Stomach (tissue), 8 donors: ENCODE measurements at regions not wholly inside any gene's neighbourhood (a gene's known extent, or its start where the extent isn't known, plus 50 kb on each side); places are given as distances from the start of the nearest gene placed in this dataset.

Experiments used
- DNase-seq, 2 donors: peaks; one replicate each; pipeline versions ENCODE4 v3.0.0 to v3.0.0-alpha.2; 2013 to 2019
- H3K27ac ChIP-seq, 5 donors: fragments of 200-600 bp in 4 of 5; sonication (generic) in 4 of 5; one replicate each; pipeline ENCODE4 v1.5.1; 2013 to 2019; ENCODE audit warnings: mild to moderate bottlenecking in 1 of 5, moderate library complexity in 1 of 5
- H3K27me3 ChIP-seq, 3 donors: fragments of 200-600 bp; sonication (generic); one replicate each; pipeline ENCODE4 v1.5.1; 2017 to 2019; ENCODE audit warnings: mixed run types in 1 of 3
- H3K36me3 ChIP-seq, 4 donors: fragments of 200-600 bp; sonication (generic); 1 replicate in 3 of 4; 2 replicates in 1 of 4; pipeline ENCODE4 v1.5.1; 2016 to 2019
- H3K4me1 ChIP-seq, 4 donors: fragments of 200-600 bp; sonication (generic); one replicate each; pipeline ENCODE4 v1.5.1; 2016 to 2019
- H3K4me3 ChIP-seq, 4 donors: fragments of 200-600 bp; sonication (generic) in 3 of 4; one replicate each; pipeline ENCODE4 v1.5.1; 2016 to 2019; ENCODE audit warnings: mild to moderate bottlenecking in 1 of 4
- H3K9me3 ChIP-seq, 4 donors: fragments of 200-600 bp; sonication (generic); one replicate each; pipeline ENCODE4 v1.5.1; 2016 to 2019
- EP300 ChIP-seq: sonication (generic); formaldehyde crosslinking; IDR thresholded peaks from one replicate; pipeline ENCODE4 v1.6.1; 2017; ENCODE audit warnings: antibody characterized with exemption
- POLR2A ChIP-seq, 4 donors: fragments of 450-650 bp; IDR thresholded peaks; one replicate each; pipeline ENCODE4 v1.6.1; 2016; ENCODE audit warnings: antibody characterized with exemption in 4 of 4, control low read depth in 2 of 4, mild to moderate bottlenecking in 1 of 4, moderate library complexity in 1 of 4
- POLR2AphosphoS5 ChIP-seq, 3 donors: sonication (generic); formaldehyde crosslinking; IDR thresholded peaks; one replicate each; pipeline ENCODE4 v1.6.1; 2016; ENCODE audit warnings: antibody characterized with exemption in 3 of 3
- WGBS, 5 donors: extraction: QIAGEN DNeasy Blood & Tissue Kit in 3 of 5; methylation state at CpG; one replicate each; pipeline versions ENCODE4 v1.1.5 to v1.1.7; 2013 to 2018; 5-methylcytosine and 5-hydroxymethylcytosine counted together
- intact Hi-C: fragments of 100-400 bp; cut with DNase I; formaldehyde crosslinking; loops from one replicate; pipeline ENCODE4 v1.15.1; 2023; ENCODE audit warnings: low total_unique reads
- TF ChIP-seq, protein P1 (sequence below), 7 experiments: fragments of 450-650 bp in 4 of 7; fragments of 200-600 bp in 3 of 7; sonication (generic) in 3 of 7; IDR thresholded peaks; one replicate each; pipeline ENCODE4 v1.5.1; 2016 to 2019; ENCODE audit warnings: antibody characterized with exemption in 7 of 7, control low read depth in 2 of 7, mild to moderate bottlenecking in 1 of 7
- donor health status: healthy with polysubstance abuse.
- donor health status: Bipolar disorder and iron deficiency.
- donor health status: healthy.

DNA sequence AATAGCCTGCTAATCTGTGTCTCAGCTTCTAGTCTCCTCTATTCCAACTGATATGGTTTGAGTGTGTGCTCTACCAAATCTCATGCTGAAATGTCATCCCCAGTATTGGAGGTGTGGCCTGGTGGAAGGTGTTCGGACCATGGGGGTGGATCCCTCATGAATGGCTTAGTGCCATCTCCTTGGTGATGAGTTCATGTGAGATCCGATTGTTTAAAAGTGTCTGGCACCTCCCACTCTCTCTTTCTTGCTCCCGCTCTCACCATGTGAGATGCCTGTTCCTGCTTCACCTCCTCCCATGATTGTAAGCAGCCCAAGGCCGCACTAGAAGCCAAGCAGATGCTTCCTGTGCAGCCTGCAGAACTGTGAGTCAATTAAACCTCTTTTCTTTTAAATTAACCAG, 73.5 kb upstream of the CAMK1G start:
- TF ChIP-seq EP300 = no peak
- TF ChIP-seq POLR2AphosphoS5 (IDR thresholded peaks at IDR 0.05) = no peak
- TF ChIP-seq, protein P1, sequence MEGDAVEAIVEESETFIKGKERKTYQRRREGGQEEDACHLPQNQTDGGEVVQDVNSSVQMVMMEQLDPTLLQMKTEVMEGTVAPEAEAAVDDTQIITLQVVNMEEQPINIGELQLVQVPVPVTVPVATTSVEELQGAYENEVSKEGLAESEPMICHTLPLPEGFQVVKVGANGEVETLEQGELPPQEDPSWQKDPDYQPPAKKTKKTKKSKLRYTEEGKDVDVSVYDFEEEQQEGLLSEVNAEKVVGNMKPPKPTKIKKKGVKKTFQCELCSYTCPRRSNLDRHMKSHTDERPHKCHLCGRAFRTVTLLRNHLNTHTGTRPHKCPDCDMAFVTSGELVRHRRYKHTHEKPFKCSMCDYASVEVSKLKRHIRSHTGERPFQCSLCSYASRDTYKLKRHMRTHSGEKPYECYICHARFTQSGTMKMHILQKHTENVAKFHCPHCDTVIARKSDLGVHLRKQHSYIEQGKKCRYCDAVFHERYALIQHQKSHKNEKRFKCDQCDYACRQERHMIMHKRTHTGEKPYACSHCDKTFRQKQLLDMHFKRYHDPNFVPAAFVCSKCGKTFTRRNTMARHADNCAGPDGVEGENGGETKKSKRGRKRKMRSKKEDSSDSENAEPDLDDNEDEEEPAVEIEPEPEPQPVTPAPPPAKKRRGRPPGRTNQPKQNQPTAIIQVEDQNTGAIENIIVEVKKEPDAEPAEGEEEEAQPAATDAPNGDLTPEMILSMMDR (IDR thresholded peaks at IDR 0.05) = no peak
- TF ChIP-seq POLR2A (IDR thresholded peaks at IDR 0.05) = no peak
- Histone ChIP-seq H3K4me3 (no peak overlapping the region), H3K27me3 (no peaks in the 10 kb centered on the region), H3K36me3 (no peaks in the 10 kb centered on the region), H3K27ac (no peak overlapping the region), H3K4me1 (no peaks in the 10 kb centered on the region), H3K9me3 (peaks cover 0 to 4% (median 0%) of the 10 kb centered on the region in 4 donors)
- intact Hi-C loops = no loop called here
- DNase-seq = no peak
- WGBS, 5 donors = 72 to 85% (median 73%) methylated on average over 4 of the region's 4 CpGs

DNA sequence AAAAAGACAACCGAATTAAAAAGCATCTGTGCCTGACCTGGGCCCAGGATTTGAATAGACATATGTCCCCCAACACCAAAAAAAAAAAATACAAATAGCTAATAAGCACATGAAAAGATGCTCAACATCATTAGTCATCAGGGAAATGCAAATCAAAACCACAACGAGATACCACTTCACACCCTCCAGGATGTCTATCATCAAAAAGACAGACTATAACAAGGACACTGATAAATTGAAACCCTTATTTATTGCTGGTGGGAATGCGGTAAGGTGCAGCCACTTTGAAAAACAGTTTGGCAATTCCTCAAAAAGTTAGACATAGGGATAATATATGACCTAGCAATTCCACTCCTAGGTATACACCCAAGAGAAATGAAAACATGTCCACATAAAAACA, 72.3 kb upstream of the CAMK1G start:
- Histone ChIP-seq H3K27ac (no peak overlapping the region), H3K27me3 (no peaks in the 10 kb centered on the region), H3K4me1 (no peaks in the 10 kb centered on the region), H3K36me3 (no peaks in the 10 kb centered on the region), H3K9me3 (peaks cover 0 to 4% (median 0%) of the 10 kb centered on the region in 4 donors), H3K4me3 (no peak overlapping the region)
- no peak for TF ChIP-seq EP300
- TF ChIP-seq POLR2AphosphoS5 (IDR thresholded peaks at IDR 0.05) = no peak
- no peak for TF ChIP-seq POLR2A (IDR thresholded peaks at IDR 0.05)
- TF ChIP-seq, protein P1 (IDR thresholded peaks at IDR 0.05) = no peak
- intact Hi-C loops = no loop called here
- WGBS, 5 donors = 42 to 59% (median 46%) methylated on average over 3 of the region's 3 CpGs
- no peak for DNase-seq

DNA sequence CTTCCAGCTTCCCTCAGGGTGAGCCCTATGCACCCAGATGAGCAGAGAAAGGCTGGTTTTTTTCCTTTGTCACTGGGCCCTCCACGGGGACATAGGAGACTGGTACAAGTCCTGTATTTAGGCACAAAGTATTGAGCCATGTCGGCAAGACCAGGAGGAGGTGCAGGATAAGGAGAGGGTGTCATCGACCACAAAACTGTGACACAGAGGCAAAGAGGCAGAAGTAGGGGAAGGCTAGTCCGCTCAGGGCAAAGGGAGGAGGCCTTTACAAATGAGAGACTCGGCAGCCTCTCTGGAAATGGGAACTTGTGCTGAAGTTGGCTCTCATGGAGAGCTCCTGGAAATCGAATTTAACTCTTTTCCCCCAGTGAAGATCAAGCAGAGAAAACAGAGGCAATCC, 70.7 kb upstream of the CAMK1G start:
- TF ChIP-seq, protein P1 (IDR thresholded peaks at IDR 0.05) = no peak
- TF ChIP-seq EP300 (no peak), POLR2A (IDR thresholded peaks at IDR 0.05) (no peak), POLR2AphosphoS5 (IDR thresholded peaks at IDR 0.05) (no peak)
- intact Hi-C loops = no loop called here
- H3K4me3 ChIP-seq = no peak overlapping the region
- no peak overlapping the region for H3K27ac ChIP-seq
- no peaks in the 10 kb centered on the region for H3K27me3 ChIP-seq
- H3K36me3 ChIP-seq = no peaks in the 10 kb centered on the region
- 54 to 71% (median 69%) methylated on average over 6 of the region's 6 CpGs for WGBS, 5 donors
- no peaks in the 10 kb centered on the region for H3K4me1 ChIP-seq
- DNase-seq = no peak
- peaks cover 0 to 4% (median 0%) of the 10 kb centered on the region in 4 donors for H3K9me3 ChIP-seq

DNA sequence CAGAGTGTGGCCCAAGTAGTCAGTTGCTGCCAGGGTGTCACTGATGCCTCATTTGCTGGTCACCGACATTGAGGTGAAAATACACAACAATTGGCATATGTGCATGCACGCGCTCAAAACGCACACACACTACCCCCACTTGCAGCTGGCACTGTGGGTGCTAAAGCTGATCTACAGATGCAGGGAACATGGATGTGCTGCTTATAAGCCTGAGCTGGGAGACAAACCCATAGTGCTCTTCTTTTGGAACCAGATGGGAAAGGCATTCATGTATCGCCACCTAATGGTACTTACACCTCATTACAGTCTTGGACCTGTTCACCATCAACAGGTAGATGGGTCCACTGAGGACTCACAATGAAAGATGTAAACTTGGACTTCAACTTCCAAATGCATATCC, 70.3 kb upstream of the CAMK1G start:
- DNase-seq = peak in 1 of 2 donors; percentile 40
- Histone ChIP-seq H3K27me3 (no peaks in the 10 kb centered on the region), H3K9me3 (peaks cover 0 to 4% (median 0%) of the 10 kb centered on the region in 4 donors), H3K4me1 (no peaks in the 10 kb centered on the region), H3K4me3 (no peak overlapping the region), H3K36me3 (no peaks in the 10 kb centered on the region), H3K27ac (no peak overlapping the region)
- intact Hi-C loops = no loop called here
- no peak for TF ChIP-seq POLR2AphosphoS5 (IDR thresholded peaks at IDR 0.05)
- TF ChIP-seq, protein P1 (IDR thresholded peaks at IDR 0.05) = no peak
- TF ChIP-seq POLR2A (IDR thresholded peaks at IDR 0.05) = no peak
- no peak for TF ChIP-seq EP300
- WGBS, 5 donors = 54 to 89% (median 66%) methylated on average over 5 of the region's 5 CpGs
